GM06990 (cell line): ENCODE measurements at regions not wholly inside any gene's neighbourhood (a gene's known extent, or its start where the extent isn't known, plus 50 kb on each side); places are given as distances from the start of the nearest gene placed in this dataset.

ENCODE experiments used
- DNase-seq: peaks from one replicate; pipeline ENCODE4 v3.0.0-alpha.2; 2011; ENCODE audit not compliant: insufficient read length; ENCODE audit errors: extremely low read depth
- H3K27me3 ChIP-seq: replicated peaks from 2 replicates; pipeline ENCODE4 v1.6.0; 2011; ENCODE audit warnings: low read length; ENCODE audit not compliant: control insufficient read depth, insufficient read depth
- H3K36me3 ChIP-seq: 2 replicates; pipeline ENCODE4 v1.5.1; 2011; ENCODE audit warnings: low read length; ENCODE audit not compliant: control insufficient read depth, insufficient read depth
- H3K4me3 ChIP-seq: replicated peaks from 2 replicates; pipeline ENCODE4 v1.5.1; 2011; ENCODE audit warnings: low read depth, mild to moderate bottlenecking, control low read depth, low read length
- TF ChIP-seq, protein P1 (sequence below): IDR thresholded peaks from 2 replicates; pipeline ENCODE4 v1.5.1; 2011; ENCODE audit warnings: low read length, control low read depth, mild to moderate bottlenecking, inconsistent platforms; ENCODE audit not compliant: insufficient read depth, poor library complexity, severe bottlenecking

DNA sequence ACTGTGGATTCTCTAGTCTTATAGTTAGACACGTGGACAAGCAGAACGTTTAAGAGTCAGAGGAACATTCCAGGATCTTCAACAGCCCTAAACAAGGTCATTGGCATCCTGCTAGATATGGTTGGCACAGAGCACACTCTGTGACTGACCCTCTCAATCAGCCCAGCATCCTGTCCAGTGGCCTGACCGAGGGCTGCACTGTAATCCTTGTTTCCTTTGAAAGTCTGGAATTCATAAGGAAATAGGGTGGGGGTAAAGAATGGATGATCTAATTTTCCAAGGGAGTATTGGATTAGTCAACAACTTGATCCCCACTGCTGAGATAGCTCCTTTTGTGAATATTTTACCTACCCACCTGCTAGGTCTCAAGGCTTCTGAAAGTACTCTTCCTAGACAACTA is 94.5 kb upstream of the DLG1 start:
- no peaks in the 10 kb centered on the region for H3K27me3 ChIP-seq
- H3K36me3 ChIP-seq: no peaks in the 10 kb centered on the region
- DNase-seq: no peak
- TF ChIP-seq, protein P1, sequence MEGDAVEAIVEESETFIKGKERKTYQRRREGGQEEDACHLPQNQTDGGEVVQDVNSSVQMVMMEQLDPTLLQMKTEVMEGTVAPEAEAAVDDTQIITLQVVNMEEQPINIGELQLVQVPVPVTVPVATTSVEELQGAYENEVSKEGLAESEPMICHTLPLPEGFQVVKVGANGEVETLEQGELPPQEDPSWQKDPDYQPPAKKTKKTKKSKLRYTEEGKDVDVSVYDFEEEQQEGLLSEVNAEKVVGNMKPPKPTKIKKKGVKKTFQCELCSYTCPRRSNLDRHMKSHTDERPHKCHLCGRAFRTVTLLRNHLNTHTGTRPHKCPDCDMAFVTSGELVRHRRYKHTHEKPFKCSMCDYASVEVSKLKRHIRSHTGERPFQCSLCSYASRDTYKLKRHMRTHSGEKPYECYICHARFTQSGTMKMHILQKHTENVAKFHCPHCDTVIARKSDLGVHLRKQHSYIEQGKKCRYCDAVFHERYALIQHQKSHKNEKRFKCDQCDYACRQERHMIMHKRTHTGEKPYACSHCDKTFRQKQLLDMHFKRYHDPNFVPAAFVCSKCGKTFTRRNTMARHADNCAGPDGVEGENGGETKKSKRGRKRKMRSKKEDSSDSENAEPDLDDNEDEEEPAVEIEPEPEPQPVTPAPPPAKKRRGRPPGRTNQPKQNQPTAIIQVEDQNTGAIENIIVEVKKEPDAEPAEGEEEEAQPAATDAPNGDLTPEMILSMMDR: no peak
- no peak overlapping the region for H3K4me3 ChIP-seq

DNA sequence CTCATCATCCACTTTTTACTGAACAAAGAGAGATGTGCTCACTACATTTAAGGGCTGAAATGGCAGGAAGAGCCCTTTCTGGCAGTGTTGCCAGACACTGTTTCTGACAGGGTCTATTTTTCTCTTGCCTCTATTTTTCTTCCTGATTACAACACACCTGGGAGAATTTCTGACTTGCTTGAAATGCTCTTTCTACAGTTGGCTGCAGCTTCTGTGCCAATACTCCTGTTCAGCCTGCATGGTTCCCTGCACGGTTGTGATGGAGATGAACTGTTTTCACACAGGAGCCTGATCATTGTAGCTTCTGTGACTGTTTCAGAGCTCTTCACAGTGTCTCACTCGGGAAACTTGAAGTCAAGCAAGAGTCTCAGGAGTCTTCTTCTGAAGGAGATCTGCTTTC is 83.0 kb upstream of the DLG1 start:
- no peak overlapping the region for H3K4me3 ChIP-seq
- H3K27me3 ChIP-seq: no peaks in the 10 kb centered on the region
- no peak for DNase-seq
- no peaks in the 10 kb centered on the region for H3K36me3 ChIP-seq
- TF ChIP-seq, protein P1: no peak

DNA sequence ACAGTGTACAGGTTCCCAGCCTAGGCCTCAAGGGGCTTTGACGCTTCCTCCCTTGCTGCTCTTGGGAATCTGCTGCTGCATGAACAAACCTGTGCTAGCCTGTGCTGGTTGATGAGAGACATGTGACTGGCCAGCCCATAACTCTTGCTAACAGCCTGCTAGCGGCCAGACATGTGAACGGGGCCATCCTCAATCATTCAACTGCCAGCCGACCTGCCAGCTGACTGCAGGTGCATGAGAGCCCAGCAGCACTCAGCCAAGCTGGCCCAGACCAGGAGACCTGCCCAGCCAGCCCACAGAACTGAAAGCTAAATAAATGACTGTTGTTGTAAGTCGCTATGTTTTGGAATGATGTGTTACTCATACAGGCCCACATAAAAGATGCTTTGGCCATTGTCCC is 82.4 kb upstream of the DLG1 start:
- Histone ChIP-seq H3K36me3 (no peaks in the 10 kb centered on the region), H3K27me3 (no peaks in the 10 kb centered on the region), H3K4me3 (no peak overlapping the region)
- DNase-seq: no peak
- TF ChIP-seq, protein P1: no peak

DNA sequence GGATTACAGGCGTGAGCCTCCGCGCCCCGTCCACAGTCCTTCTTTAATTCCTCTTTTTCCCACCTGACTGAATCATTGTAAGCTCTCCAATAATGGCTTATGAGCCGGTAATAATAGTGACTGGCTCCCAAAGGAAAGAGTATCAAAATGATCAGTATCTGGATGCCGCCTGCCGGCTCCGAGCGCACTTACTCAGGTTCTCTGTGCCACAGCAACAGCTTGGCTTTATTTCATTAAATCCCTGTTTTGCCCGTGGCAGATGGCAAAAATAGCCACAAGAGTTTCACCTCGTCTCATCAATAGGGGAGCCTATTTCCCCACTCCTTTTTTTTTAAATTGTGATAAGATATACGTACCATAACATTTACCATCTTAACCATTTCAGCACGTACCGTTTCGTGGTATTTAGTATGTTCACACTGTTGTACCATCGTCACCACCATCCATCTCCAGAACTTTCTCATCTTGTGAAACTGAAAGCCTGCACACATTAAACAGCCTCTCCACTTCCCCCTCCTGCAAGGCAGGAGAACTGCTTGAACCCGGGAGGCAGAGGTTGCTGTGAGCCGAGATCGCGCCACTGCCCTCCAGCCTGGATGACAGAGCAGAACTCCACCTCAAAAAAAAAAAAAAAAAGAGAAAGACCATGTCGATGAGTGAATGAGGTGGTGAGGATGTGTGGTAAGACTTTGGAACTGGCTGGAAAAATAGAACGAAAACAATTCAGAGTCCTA is 80.7 kb upstream of the DLG1 start:
- no peak overlapping the region for H3K4me3 ChIP-seq
- H3K36me3 ChIP-seq: no peaks in the 10 kb centered on the region
- no peaks in the 10 kb centered on the region for H3K27me3 ChIP-seq
- TF ChIP-seq, protein P1: no peak
- no peak for DNase-seq

DNA sequence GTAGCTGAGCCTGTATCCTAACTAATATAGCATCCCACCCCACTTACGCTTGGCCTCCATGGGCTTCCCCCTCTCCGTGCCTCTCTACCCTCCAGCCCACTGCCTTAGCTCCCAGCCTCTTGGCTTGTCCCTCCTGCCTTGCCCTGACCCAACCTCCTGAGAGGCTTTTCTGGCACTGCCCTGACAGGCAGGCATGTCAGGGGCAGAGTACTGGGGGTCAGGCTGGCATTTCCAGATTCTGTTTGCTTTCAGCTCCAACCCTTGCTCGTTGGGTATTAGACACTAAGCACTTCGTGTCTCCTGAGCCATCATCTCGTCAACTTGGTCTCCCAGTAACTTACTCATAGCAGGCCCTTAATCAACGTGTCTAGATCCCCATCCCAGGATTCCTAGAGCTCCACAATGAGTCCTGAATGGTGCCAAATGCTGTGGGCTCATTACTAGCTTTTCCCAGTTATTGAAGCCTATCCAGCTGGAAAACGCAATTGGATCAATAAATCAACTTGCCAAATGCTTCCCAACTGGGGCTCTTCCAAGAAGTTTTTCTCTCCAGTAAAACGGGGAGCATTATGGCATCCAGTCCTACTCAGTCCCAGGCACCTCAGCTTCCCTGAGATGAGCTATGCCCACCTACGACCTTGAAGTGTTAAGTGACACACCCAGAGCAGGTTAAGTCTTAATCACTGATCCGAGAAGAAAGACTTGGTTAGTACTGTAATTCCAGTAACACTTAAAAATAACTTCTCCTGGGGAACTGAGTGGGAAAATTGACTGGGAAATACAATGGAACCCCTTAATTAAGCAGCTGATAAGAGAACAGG is 78.5 kb upstream of the DLG1 start:
- Histone ChIP-seq H3K36me3 (no peaks in the 10 kb centered on the region), H3K27me3 (no peaks in the 10 kb centered on the region), H3K4me3 (no peak overlapping the region)
- DNase-seq: no peak
- TF ChIP-seq, protein P1: no peak
